ENCODE measurements at regions not wholly inside any gene's neighbourhood (a gene's known extent, or its start where the extent isn't known, plus 50 kb on each side); places are given as distances from the start of the nearest gene placed in this dataset.

- DNase-seq: no peak
These were observed 54.0 kb upstream of the STMND1 start for GRCh38 chr6:17047889-17048288.

- no peak for DNase-seq
These were observed 56.1 kb upstream of the STMND1 start for GRCh38 chr6:17045581-17046322.

- DNase-seq: no peak
These were observed 58.7 kb upstream of the STMND1 start for GRCh38 chr6:17043148-17043522.

- no peak for DNase-seq
These were observed 59.3 kb upstream of the STMND1 start for GRCh38 chr6:17042422-17043147.

GRCh38 chr6:17039266-17039665 is 62.6 kb upstream of the STMND1 start:
- DNase-seq: no peak

- no peak for DNase-seq
These were observed 63.5 kb upstream of the STMND1 start for GRCh38 chr6:17038316-17038715.

GRCh38 chr6:17036065-17036393 is 65.8 kb upstream of the STMND1 start:
- DNase-seq: no peak

GRCh38 chr6:17035257-17036064 is 66.4 kb upstream of the STMND1 start:
- DNase-seq: no peak

- DNase-seq: no peak
These were observed 68.1 kb upstream of the STMND1 start for GRCh38 chr6:17033746-17034145.

- no peak for DNase-seq
These were observed 68.7 kb upstream of the STMND1 start for GRCh38 chr6:17032988-17033634.

GRCh38 chr6:17032590-17032987 is 69.3 kb upstream of the STMND1 start:
- DNase-seq: no peak

- DNase-seq: no peak
These were observed 69.9 kb upstream of the STMND1 start for GRCh38 chr6:17031961-17032360.

- no peak for DNase-seq
These were observed 74.4 kb upstream of the STMND1 start for GRCh38 chr6:17027441-17027840.

- no peak for DNase-seq
These were observed 79.2 kb upstream of the STMND1 start for GRCh38 chr6:17022604-17023003.

GRCh38 chr6:17021539-17021889 is 80.3 kb upstream of the STMND1 start:
- DNase-seq: no peak

GRCh38 chr6:17020889-17021538 is 80.8 kb upstream of the STMND1 start:
- DNase-seq: no peak

- DNase-seq: no peak
These were observed 83.4 kb upstream of the STMND1 start for GRCh38 chr6:17018425-17018824.

GRCh38 chr6:17017416-17017815 is 84.4 kb upstream of the STMND1 start:
- no peak for DNase-seq

- no peak for DNase-seq
These were observed 86.1 kb upstream of the STMND1 start for GRCh38 chr6:17015551-17016381.

- no peak for DNase-seq
These were observed 86.7 kb upstream of the STMND1 start for GRCh38 chr6:17015144-17015543.

GRCh38 chr6:17013701-17014100 is 88.1 kb upstream of the STMND1 start:
- DNase-seq: no peak
